Erythroblast (primary cell): ENCODE measurements at regions not wholly inside any gene's neighbourhood (a gene's known extent, or its start where the extent isn't known, plus 50 kb on each side); places are given as distances from the start of the nearest gene placed in this dataset.

Experiments
- GATA1 ChIP-seq: IDR thresholded peaks from 2 replicates; pipeline ENCODE4 v1.6.1; 2011; ENCODE audit warnings: low read depth, mild to moderate bottlenecking, control low read depth, low read length, moderate library complexity
- POLR2A ChIP-seq: IDR thresholded peaks from 2 replicates; pipeline ENCODE4 v1.6.1; 2011; ENCODE audit warnings: mild to moderate bottlenecking, low read length

DNA sequence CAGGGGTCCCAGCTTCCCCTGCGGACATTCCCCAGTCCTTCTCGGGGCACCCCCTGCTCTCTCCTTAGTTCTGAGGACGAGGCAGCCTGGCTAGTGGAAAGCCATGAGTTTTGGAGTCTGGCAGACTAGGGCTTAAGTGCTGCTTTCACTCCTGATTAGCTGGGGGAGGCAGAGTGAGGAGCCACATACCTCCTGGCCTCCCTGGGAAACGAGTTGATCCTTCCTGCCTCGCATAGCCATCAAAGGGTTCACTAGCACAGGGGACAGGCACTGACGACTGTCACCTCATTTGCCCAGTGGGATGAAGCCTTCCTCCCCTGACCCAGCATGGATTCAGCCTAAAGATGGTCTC lies 402.5 kb downstream of the RPS24 start:
- no peak for TF ChIP-seq POLR2A
- no peak for TF ChIP-seq GATA1
